ENCODE measurements at regions not wholly inside any gene's neighbourhood (a gene's known extent, or its start where the extent isn't known, plus 50 kb on each side); places are given as distances from the start of the nearest gene placed in this dataset.

- Histone ChIP-seq H3K36me3 (ENCODE audit: insufficient read depth, low read length) (no peaks in the 10 kb centered on the region), H3K4me3 (ENCODE audit: low read length, poor library complexity, severe bottlenecking) (no peak overlapping the region), H3K79me2 (ENCODE audit: insufficient read depth, low read length) (no peaks in the 10 kb centered on the region), H4K20me1 (ENCODE audit: insufficient read depth, low read length, poor library complexity, severe bottlenecking) (no peaks in the 10 kb centered on the region), H2AFZ (ENCODE audit: low read length) (no peak overlapping the region), H3K9ac (ENCODE audit: low read depth, low read length, poor library complexity, severe bottlenecking) (no peak overlapping the region), H3K4me2 (ENCODE audit: low read depth, low read length, poor library complexity, severe bottlenecking) (no peak overlapping the region), H3F3A (ENCODE audit: low read depth) (no peaks in the 10 kb centered on the region), H3K9me2 (replicated peaks; ENCODE audit: low read depth, low read length) (no peaks in the 10 kb centered on the region), H3K9me3 (ENCODE audit: insufficient read depth, low read depth, low read length) (no peaks in the 10 kb centered on the region), H3K27me3 (ENCODE audit: insufficient read depth, low read length, poor library complexity, severe bottlenecking) (no peaks in the 10 kb centered on the region), H3K4me1 (ENCODE audit: insufficient read depth, low read length, poor library complexity, severe bottlenecking) (no peaks in the 10 kb centered on the region)
- TF ChIP-seq CTCF (conservative IDR thresholded peaks at IDR 0.05; ENCODE audit: low read length) (no peak), EZH2phosphoT487 (IDR thresholded peaks at IDR 0.05; ENCODE audit: borderline replicate concordance) (no peak)
Observed at GRCh38 chr3:124234852-124235252, 242.9 kb upstream of the ROPN1 start.

DNA sequence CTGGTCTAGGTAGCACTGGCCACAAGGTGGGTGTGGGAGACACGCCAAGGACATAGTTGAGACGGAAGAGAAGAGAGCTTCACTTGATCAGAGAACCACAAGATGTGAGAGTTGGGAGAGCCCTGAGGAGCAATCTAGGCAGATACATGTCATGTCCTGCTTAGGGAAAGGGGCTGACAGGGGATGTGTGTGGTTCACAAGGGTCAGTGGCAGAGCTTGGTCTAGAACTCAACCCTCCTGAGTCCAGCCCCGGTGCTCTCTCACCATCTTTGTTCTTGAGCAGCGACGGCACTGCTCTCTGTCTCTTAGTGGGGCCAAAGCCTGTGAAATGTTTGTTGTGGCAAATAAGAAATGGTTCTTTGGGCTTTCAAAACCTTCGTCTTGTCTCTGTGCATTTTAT lies 243.5 kb upstream of the ROPN1 start:
- no peak overlapping the region for H2AFZ ChIP-seq (ENCODE audit: low read length)
- H3K27me3 ChIP-seq (ENCODE audit: insufficient read depth, low read length, poor library complexity, severe bottlenecking), result no peaks in the 10 kb centered on the region
- no peaks in the 10 kb centered on the region for H3K4me1 ChIP-seq (ENCODE audit: insufficient read depth, low read length, poor library complexity, severe bottlenecking)
- H3F3A ChIP-seq (ENCODE audit: low read depth), result no peaks in the 10 kb centered on the region
- no peaks in the 10 kb centered on the region for H3K9me3 ChIP-seq (ENCODE audit: insufficient read depth, low read depth, low read length)
- no peaks in the 10 kb centered on the region for H3K36me3 ChIP-seq (ENCODE audit: insufficient read depth, low read length)
- no peaks in the 10 kb centered on the region for H4K20me1 ChIP-seq (ENCODE audit: insufficient read depth, low read length, poor library complexity, severe bottlenecking)
- H3K4me2 ChIP-seq (ENCODE audit: low read depth, low read length, poor library complexity, severe bottlenecking), result no peak overlapping the region
- no peaks in the 10 kb centered on the region for H3K79me2 ChIP-seq (ENCODE audit: insufficient read depth, low read length)
- TF ChIP-seq CTCF (conservative IDR thresholded peaks at IDR 0.05; ENCODE audit: low read length) (no peak), EZH2phosphoT487 (IDR thresholded peaks at IDR 0.05; ENCODE audit: borderline replicate concordance) (no peak)
- no peak overlapping the region for H3K9ac ChIP-seq (ENCODE audit: low read depth, low read length, poor library complexity, severe bottlenecking)
- H3K4me3 ChIP-seq (ENCODE audit: low read length, poor library complexity, severe bottlenecking), result no peak overlapping the region
- H3K9me2 ChIP-seq (replicated peaks; ENCODE audit: low read depth, low read length), result no peaks in the 10 kb centered on the region

- H4K20me1 ChIP-seq (ENCODE audit: insufficient read depth, low read length, poor library complexity, severe bottlenecking), result no peaks in the 10 kb centered on the region
- H3K27me3 ChIP-seq (ENCODE audit: insufficient read depth, low read length, poor library complexity, severe bottlenecking), result no peaks in the 10 kb centered on the region
- H3K79me2 ChIP-seq (ENCODE audit: insufficient read depth, low read length), result no peaks in the 10 kb centered on the region
- no peak overlapping the region for H2AFZ ChIP-seq (ENCODE audit: low read length)
- H3F3A ChIP-seq (ENCODE audit: low read depth), result no peaks in the 10 kb centered on the region
- H3K4me2 ChIP-seq (ENCODE audit: low read depth, low read length, poor library complexity, severe bottlenecking), result no peak overlapping the region
- peaks cover 23% of the 10 kb centered on the region for H3K4me1 ChIP-seq (ENCODE audit: insufficient read depth, low read length, poor library complexity, severe bottlenecking)
- TF ChIP-seq EZH2phosphoT487 (IDR thresholded peaks at IDR 0.05; ENCODE audit: borderline replicate concordance) (no peak), CTCF (conservative IDR thresholded peaks at IDR 0.05; ENCODE audit: low read length) (no peak)
- H3K4me3 ChIP-seq (ENCODE audit: low read length, poor library complexity, severe bottlenecking), result no peak overlapping the region
- no peaks in the 10 kb centered on the region for H3K36me3 ChIP-seq (ENCODE audit: insufficient read depth, low read length)
- H3K9ac ChIP-seq (ENCODE audit: low read depth, low read length, poor library complexity, severe bottlenecking), result no peak overlapping the region
- H3K9me2 ChIP-seq (replicated peaks; ENCODE audit: low read depth, low read length), result no peaks in the 10 kb centered on the region
- H3K9me3 ChIP-seq (ENCODE audit: insufficient read depth, low read depth, low read length), result no peaks in the 10 kb centered on the region
Observed at GRCh38 chr3:124243177-124243859, 251.4 kb upstream of the ROPN1 start.

Data from Loucy (cell line).